Mucosa of rectum (tissue), 2 donors: ENCODE measurements at regions not wholly inside any gene's neighbourhood (a gene's known extent, or its start where the extent isn't known, plus 50 kb on each side); places are given as distances from the start of the nearest gene placed in this dataset.

ENCODE experiments used
- H3K27ac ChIP-seq, 2 donors: one replicate each; pipeline ENCODE4 v1.7.0; 2013; ENCODE audit warnings: inconsistent platforms in 2 of 2, low read depth in 2 of 2, low read length in 2 of 2
- H3K27me3 ChIP-seq, 2 donors: one replicate each; pipeline ENCODE4 v1.7.0; 2013; ENCODE audit warnings: low read length in 2 of 2; ENCODE audit not compliant: control insufficient read depth in 2 of 2, insufficient read depth in 2 of 2
- H3K36me3 ChIP-seq, 2 donors: one replicate each; pipeline ENCODE4 v1.7.0; 2013; ENCODE audit warnings: low read length in 2 of 2; ENCODE audit not compliant: control insufficient read depth in 2 of 2, insufficient read depth in 2 of 2
- H3K4me1 ChIP-seq, 2 donors: one replicate each; pipeline ENCODE4 v1.7.0; 2013; ENCODE audit warnings: low read length in 2 of 2, mild to moderate bottlenecking in 1 of 2; ENCODE audit not compliant: control insufficient read depth in 2 of 2, insufficient read depth in 2 of 2
- H3K4me3 ChIP-seq, 2 donors: one replicate each; pipeline ENCODE4 v1.7.0; 2013; ENCODE audit warnings: low read length in 2 of 2
- H3K9ac ChIP-seq, 2 donors: one replicate each; pipeline ENCODE4 v1.7.0; 2013; ENCODE audit warnings: low read length in 2 of 2, low read depth in 1 of 2, mild to moderate bottlenecking in 1 of 2
- H3K9me3 ChIP-seq, 2 donors: one replicate each; pipeline ENCODE4 v1.7.0; 2013; ENCODE audit warnings: low read length in 2 of 2; ENCODE audit not compliant: control insufficient read depth in 2 of 2
- donor health status: healthy.
- donor health status: Normal muscosa, but diverticular disease.

- Histone ChIP-seq H3K4me1 (no peaks in the 10 kb centered on the region), H3K27ac (no peak overlapping the region)
These were observed 53.7 kb upstream of the SLCO4A1 start for GRCh38 chr20:62588458-62589149.

DNA sequence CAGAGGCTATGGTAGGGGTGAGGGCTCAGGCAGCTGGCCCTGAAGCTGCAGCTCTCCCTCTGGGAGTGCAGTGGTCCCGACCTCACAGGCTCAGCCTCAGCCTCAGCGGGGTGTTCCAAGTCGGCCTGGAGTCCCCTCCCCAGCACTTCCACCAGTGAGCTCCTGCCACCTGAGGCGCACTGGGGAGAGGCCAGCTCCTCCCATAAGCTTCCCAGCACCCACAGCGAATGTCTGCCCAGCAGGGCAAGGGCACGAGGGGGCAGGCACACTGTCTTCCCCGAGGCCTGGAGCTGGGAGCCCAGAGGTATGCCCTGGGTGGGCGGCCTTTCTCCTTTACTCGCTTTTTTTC, 53.2 kb upstream of the SLCO4A1 start:
- Histone ChIP-seq H3K9me3 (no peaks in the 10 kb centered on the region), H3K36me3 (no peaks in the 10 kb centered on the region), H3K4me3 (no peak overlapping the region), H3K9ac (no peak overlapping the region), H3K27me3 (peaks cover 2 to 10% of the 10 kb centered on the region in 2 donors), H3K4me1 (no peaks in the 10 kb centered on the region), H3K27ac (no peak overlapping the region)

More at GRCh38 chr20:62588458-62589149, 53.7 kb upstream of the SLCO4A1 start:
- no peak overlapping the region for H3K4me3 ChIP-seq
- no peaks in the 10 kb centered on the region for H3K9me3 ChIP-seq
- H3K9ac ChIP-seq, result no peak overlapping the region
- H3K27me3 ChIP-seq, result peaks cover 7 to 11% of the 10 kb centered on the region in 2 donors
- H3K36me3 ChIP-seq, result no peaks in the 10 kb centered on the region

- Histone ChIP-seq H3K9me3 (no peaks in the 10 kb centered on the region), H3K4me3 (no peak overlapping the region), H3K27me3 (peaks cover 2 to 9% of the 10 kb centered on the region in 2 donors), H3K27ac (no peak overlapping the region), H3K4me1 (no peaks in the 10 kb centered on the region), H3K9ac (no peak overlapping the region), H3K36me3 (no peaks in the 10 kb centered on the region)
These were observed 52.6 kb upstream of the SLCO4A1 start for GRCh38 chr20:62589720-62590119.

DNA sequence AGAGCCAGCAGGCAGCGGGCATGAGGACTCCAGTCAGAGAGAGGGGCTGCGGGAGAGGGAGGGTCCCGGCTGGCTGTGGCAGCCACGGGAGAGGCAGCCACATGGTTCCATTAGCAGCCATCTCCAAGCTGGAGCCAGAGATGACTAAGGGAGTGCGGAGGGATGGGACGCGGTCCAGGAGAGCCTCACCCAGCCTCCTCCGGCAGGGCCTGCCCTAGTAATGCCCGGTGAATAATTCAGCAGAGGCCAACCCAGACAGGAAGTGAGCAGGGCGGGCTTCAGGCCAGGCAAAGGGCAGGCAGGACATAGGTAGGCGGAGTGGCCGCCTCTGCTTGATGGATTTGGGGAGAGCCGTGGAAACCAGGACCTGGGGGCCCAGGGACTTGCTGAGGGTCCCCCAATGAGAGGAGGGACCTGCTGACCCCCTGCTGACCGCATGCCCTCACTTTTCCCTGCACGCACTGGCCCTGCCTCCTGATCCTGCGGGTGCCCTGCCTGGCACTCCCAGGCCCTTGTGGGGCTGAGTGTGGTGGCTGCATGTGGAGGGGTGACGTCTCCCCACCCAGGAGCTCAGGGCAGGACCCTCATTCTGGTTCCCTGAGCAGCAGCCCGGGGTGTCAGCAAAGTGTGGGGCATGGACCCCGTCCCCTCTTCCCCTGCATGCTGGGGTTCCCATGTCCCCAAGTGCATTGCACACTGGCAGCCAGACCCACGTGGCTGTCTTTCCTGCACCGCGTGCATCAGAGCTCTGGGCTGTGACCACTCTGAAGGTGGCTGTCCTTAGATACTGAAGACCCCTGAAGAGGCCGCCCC, 51.8 kb upstream of the SLCO4A1 start:
- Histone ChIP-seq H3K4me3 (no peak overlapping the region), H3K27me3 (peaks cover 2 to 4% of the 10 kb centered on the region in 2 donors), H3K27ac (no peak overlapping the region), H3K4me1 (no peaks in the 10 kb centered on the region), H3K9ac (no peak overlapping the region), H3K36me3 (no peaks in the 10 kb centered on the region), H3K9me3 (no peaks in the 10 kb centered on the region)

DNA sequence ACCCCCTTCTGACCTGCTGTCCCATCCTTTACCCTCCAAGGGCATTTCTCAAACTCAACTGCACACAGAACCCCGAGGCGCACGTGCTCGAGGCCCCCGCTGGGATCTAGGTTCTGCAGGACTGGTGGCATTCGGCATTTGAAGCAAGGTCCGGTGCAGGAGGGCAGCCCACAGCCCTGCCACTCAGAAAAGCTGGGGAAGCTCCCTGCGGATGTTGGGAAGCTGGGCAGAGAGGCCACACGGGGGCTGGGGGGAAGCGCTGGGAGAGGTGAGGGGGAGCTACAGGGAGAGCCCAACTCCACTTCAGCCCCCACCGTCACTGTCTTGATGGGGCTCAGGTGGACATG, 51.2 kb upstream of the SLCO4A1 start:
- peaks cover under 1 to 3% of the 10 kb centered on the region in 2 donors for H3K27me3 ChIP-seq
- no peaks in the 10 kb centered on the region for H3K9me3 ChIP-seq
- H3K27ac ChIP-seq, result no peak overlapping the region
- no peaks in the 10 kb centered on the region for H3K36me3 ChIP-seq
- no peaks in the 10 kb centered on the region for H3K4me1 ChIP-seq
- no peak overlapping the region for H3K4me3 ChIP-seq
- no peak overlapping the region for H3K9ac ChIP-seq

GRCh38 chr20:62591591-62591990, 50.7 kb upstream of the SLCO4A1 start:
- Histone ChIP-seq H3K27me3 (peaks cover 5 to 7% of the 10 kb centered on the region in 2 donors), H3K9me3 (no peaks in the 10 kb centered on the region), H3K4me1 (no peaks in the 10 kb centered on the region), H3K27ac (no peak overlapping the region), H3K9ac (no peak overlapping the region), H3K4me3 (no peak overlapping the region), H3K36me3 (no peaks in the 10 kb centered on the region)
